Mesenchymal stem cell (in vitro differentiated cells and primary cell): ENCODE measurements at regions not wholly inside any gene's neighbourhood (a gene's known extent, or its start where the extent isn't known, plus 50 kb on each side); places are given as distances from the start of the nearest gene placed in this dataset.
"Not testable (repeated sequence)": the region's sequence is repeated elsewhere in the genome, so short reads cannot be mapped to it uniquely, and the experiment has no call there.

Experiments
- DNase-seq: peaks from one replicate; pipeline ENCODE4 v3.0.0-alpha.2; 2013
- H2AFZ ChIP-seq: one replicate; pipeline ENCODE4 v1.6.1; 2013; ENCODE audit warnings: low read depth, mild to moderate bottlenecking, control low read depth, inconsistent platforms, low read length, moderate library complexity
- H2AK5ac ChIP-seq: 2 replicates; pipeline ENCODE4 v1.6.1; 2013; ENCODE audit warnings: low read length, moderate library complexity, mild to moderate bottlenecking, inconsistent platforms; ENCODE audit not compliant: severe bottlenecking
- H2BK120ac ChIP-seq: one replicate; pipeline ENCODE4 v1.6.1; 2013; ENCODE audit warnings: low read depth, mild to moderate bottlenecking, inconsistent platforms, low read length, moderate library complexity
- H2BK12ac ChIP-seq, 2 experiments: one replicate each; pipeline ENCODE4 v1.6.1; 2013; ENCODE audit warnings: inconsistent platforms in 2 of 2, low read length in 2 of 2, mild to moderate bottlenecking in 2 of 2, moderate library complexity in 2 of 2, control low read depth in 1 of 2
- H2BK15ac ChIP-seq: one replicate; pipeline ENCODE4 v1.6.1; 2013; ENCODE audit warnings: mild to moderate bottlenecking, low read depth, inconsistent platforms; ENCODE audit not compliant: poor library complexity, severe bottlenecking
- H2BK5ac ChIP-seq: 2 replicates; pipeline ENCODE4 v1.6.1; 2013; ENCODE audit warnings: low read depth, mild to moderate bottlenecking, low read length, control low read depth, inconsistent platforms; ENCODE audit not compliant: poor library complexity, severe bottlenecking
- H3K14ac ChIP-seq, 2 experiments: one replicate each; pipeline ENCODE4 v1.6.1; 2013; ENCODE audit warnings: inconsistent platforms in 2 of 2, low read length in 2 of 2, control low read depth in 1 of 2, mild to moderate bottlenecking in 1 of 2, moderate library complexity in 1 of 2
- H3K18ac ChIP-seq, 2 experiments: one replicate each; pipeline ENCODE4 v1.6.1; 2013; ENCODE audit warnings: inconsistent platforms in 2 of 2, low read length in 2 of 2, control low read depth in 1 of 2, low read depth in 1 of 2, mild to moderate bottlenecking in 1 of 2
- H3K23ac ChIP-seq, 2 experiments: one replicate each; pipeline ENCODE4 v1.6.1; 2013; ENCODE audit warnings: inconsistent platforms in 2 of 2, low read length in 2 of 2, mild to moderate bottlenecking in 2 of 2, moderate library complexity in 2 of 2, control low read depth in 1 of 2
- H3K27ac ChIP-seq: 2 replicates; pipeline ENCODE4 v1.5.1; 2013; ENCODE audit warnings: mild to moderate bottlenecking, moderate library complexity, low read length, control low read depth, inconsistent platforms; ENCODE audit not compliant: poor library complexity, severe bottlenecking
- H3K27me3 ChIP-seq, 2 experiments: 2 replicates each; pipeline versions ENCODE4 v1.6.1 to v1.7.0; 2013; ENCODE audit warnings: low read length in 2 of 2, mild to moderate bottlenecking in 2 of 2, moderate library complexity in 2 of 2, control low read depth in 1 of 2, inconsistent platforms in 1 of 2; ENCODE audit not compliant: control insufficient read depth in 1 of 2, insufficient read depth in 1 of 2
- H3K36me3 ChIP-seq, 2 experiments: 2 replicates each; pipeline versions ENCODE4 v1.6.1 to v1.7.0; 2013; ENCODE audit warnings: low read length in 2 of 2, control low read depth in 1 of 2, inconsistent platforms in 1 of 2, low read depth in 1 of 2, mild to moderate bottlenecking in 1 of 2; ENCODE audit not compliant: insufficient read depth in 2 of 2, control insufficient read depth in 1 of 2
- H3K4ac ChIP-seq, 2 experiments: one replicate each; pipeline ENCODE4 v1.6.1; 2013; ENCODE audit warnings: inconsistent platforms in 2 of 2, low read length in 2 of 2, mild to moderate bottlenecking in 2 of 2, moderate library complexity in 2 of 2, control low read depth in 1 of 2, low read depth in 1 of 2
- H3K4me1 ChIP-seq: 2 replicates; pipeline ENCODE4 v1.6.1; 2013; ENCODE audit warnings: low read depth, low read length, control low read depth; ENCODE audit not compliant: control insufficient read depth, insufficient read depth
- H3K4me2 ChIP-seq: 2 replicates; pipeline ENCODE4 v1.6.1; 2013; ENCODE audit warnings: low read length, mild to moderate bottlenecking, inconsistent platforms; ENCODE audit not compliant: poor library complexity, severe bottlenecking
- H3K4me3 ChIP-seq, 2 experiments: 2 replicates each; pipeline versions ENCODE4 v1.5.1 to v1.7.0; 2013; ENCODE audit warnings: low read length in 2 of 2, mild to moderate bottlenecking in 2 of 2, control low read depth in 1 of 2, low read depth in 1 of 2; ENCODE audit not compliant: insufficient read depth in 1 of 2
- H3K79me1 ChIP-seq: replicated peaks from 2 replicates; pipeline ENCODE4 v1.6.1; 2013; ENCODE audit warnings: mild to moderate bottlenecking, control low read depth, low read length, inconsistent platforms; ENCODE audit not compliant: poor library complexity, severe bottlenecking
- H3K9ac ChIP-seq: 2 replicates; pipeline ENCODE4 v1.7.0; 2013; ENCODE audit warnings: mild to moderate bottlenecking, low read length, moderate library complexity
- H3K9me3 ChIP-seq: 2 replicates; pipeline ENCODE4 v1.7.0; 2013; ENCODE audit warnings: mild to moderate bottlenecking, low read length; ENCODE audit not compliant: control insufficient read depth
- H4K8ac ChIP-seq: one replicate; pipeline ENCODE4 v1.6.1; 2013; ENCODE audit warnings: inconsistent platforms, mild to moderate bottlenecking, low read length, moderate library complexity
- H4K91ac ChIP-seq: one replicate; pipeline ENCODE4 v1.6.1; 2013; ENCODE audit warnings: mild to moderate bottlenecking, low read length, inconsistent platforms
- WGBS: methylation state at CpG from one replicate; pipeline ENCODE4 v1.1.7; 2013; ENCODE audit warnings: mixed read lengths; 5-methylcytosine and 5-hydroxymethylcytosine counted together

- Histone ChIP-seq H3K4me2 (no peak overlapping the region), H3K27ac (no peak overlapping the region), H3K36me3 (no peaks in the 10 kb centered on the region), H3K23ac (no peak overlapping the region), H3K9me3 (no peaks in the 10 kb centered on the region), H2AFZ (no peak overlapping the region), H3K4me1 (no peaks in the 10 kb centered on the region), H4K8ac (no peak overlapping the region), H2BK12ac (no peak overlapping the region), H3K4ac (no peak overlapping the region), H2BK120ac (no peak overlapping the region), H3K9ac (no peak overlapping the region), H2BK5ac (no peak overlapping the region), H3K18ac (no peak overlapping the region), H2BK15ac (no peak overlapping the region), H3K14ac (no peak overlapping the region), H4K91ac (no peak overlapping the region), H3K27me3 (no peaks in the 10 kb centered on the region), H3K4me3 (no peak overlapping the region), H2AK5ac (no peak overlapping the region), H3K79me1 (no peaks in the 10 kb centered on the region)
- WGBS, result 52% methylated on average over 9 of the region's 9 CpGs
- no peak for DNase-seq
Measured at GRCh38 chr1:14424325-14425002, 174.0 kb upstream of the KAZN start.

DNA sequence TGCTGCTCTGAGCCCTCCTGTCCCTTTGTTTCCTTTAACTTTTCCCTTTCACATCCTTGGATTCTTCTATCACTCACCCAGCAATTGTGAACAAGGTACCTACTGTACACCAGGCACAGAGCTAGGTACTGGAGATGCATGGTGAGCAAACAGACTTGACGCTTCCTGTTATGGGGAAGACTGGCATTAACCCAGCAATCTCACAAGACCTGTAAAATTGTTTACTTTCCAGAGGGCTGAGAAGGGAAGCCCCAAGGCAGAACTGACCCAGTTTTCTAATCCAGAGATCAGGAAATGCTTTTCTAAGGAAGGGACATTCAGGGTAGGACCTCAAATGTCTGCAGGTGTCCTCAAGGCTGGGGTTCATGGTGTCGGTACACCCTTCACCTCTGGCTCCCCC, 171.6 kb upstream of the KAZN start:
- Histone ChIP-seq H2AFZ (no peak overlapping the region), H2BK120ac (no peak overlapping the region), H3K79me1 (no peaks in the 10 kb centered on the region), H4K8ac (no peak overlapping the region), H3K4me1 (no peaks in the 10 kb centered on the region), H3K14ac (no peak overlapping the region), H2BK5ac (no peak overlapping the region), H2BK15ac (no peak overlapping the region), H3K9me3 (no peaks in the 10 kb centered on the region), H3K36me3 (no peaks in the 10 kb centered on the region), H3K9ac (no peak overlapping the region), H3K27me3 (no peaks in the 10 kb centered on the region), H3K4ac (no peak overlapping the region), H3K23ac (no peak overlapping the region), H3K4me2 (no peak overlapping the region), H2AK5ac (no peak overlapping the region), H4K91ac (no peak overlapping the region), H3K4me3 (no peak overlapping the region), H3K27ac (no peak overlapping the region), H3K18ac (no peak overlapping the region), H2BK12ac (no peak overlapping the region)
- DNase-seq, result no peak
- WGBS, result 60% methylated on average over 1 of the region's 2 CpGs

DNA sequence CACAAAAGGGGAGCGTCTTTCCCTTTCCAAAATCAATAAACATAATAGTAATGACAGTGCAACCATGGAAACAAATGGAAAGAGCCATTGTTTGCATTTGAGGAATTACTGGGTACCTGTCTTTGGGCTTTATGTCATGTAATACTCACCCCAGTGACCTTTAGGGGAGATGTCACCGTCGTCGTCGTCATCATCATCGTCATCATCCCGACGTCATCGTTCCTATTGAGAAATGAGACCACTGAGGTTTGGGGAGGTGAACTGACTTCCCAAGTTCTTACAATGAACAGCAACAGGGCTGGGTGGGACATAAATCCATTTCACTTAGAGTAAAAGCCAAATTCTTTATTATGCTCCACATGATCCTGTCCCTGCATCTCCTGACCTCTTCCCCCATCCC, 168.9 kb upstream of the KAZN start:
- Histone ChIP-seq H3K36me3 (no peaks in the 10 kb centered on the region), H4K8ac (no peak overlapping the region), H3K14ac (no peak overlapping the region), H4K91ac (no peak overlapping the region), H3K79me1 (no peaks in the 10 kb centered on the region), H2AK5ac (no peak overlapping the region), H3K27ac (no peak overlapping the region), H3K23ac (no peak overlapping the region), H3K27me3 (no peaks in the 10 kb centered on the region), H2BK5ac (no peak overlapping the region), H2AFZ (no peak overlapping the region), H3K18ac (no peak overlapping the region), H3K9ac (no peak overlapping the region), H3K4me3 (no peak overlapping the region), H2BK15ac (no peak overlapping the region), H2BK12ac (no peak overlapping the region), H2BK120ac (no peak overlapping the region), H3K9me3 (no peaks in the 10 kb centered on the region), H3K4me2 (no peak overlapping the region), H3K4me1 (no peaks in the 10 kb centered on the region), H3K4ac (no peak overlapping the region)
- WGBS, result 93% methylated on average over 8 of the region's 9 CpGs
- no peak for DNase-seq

DNA sequence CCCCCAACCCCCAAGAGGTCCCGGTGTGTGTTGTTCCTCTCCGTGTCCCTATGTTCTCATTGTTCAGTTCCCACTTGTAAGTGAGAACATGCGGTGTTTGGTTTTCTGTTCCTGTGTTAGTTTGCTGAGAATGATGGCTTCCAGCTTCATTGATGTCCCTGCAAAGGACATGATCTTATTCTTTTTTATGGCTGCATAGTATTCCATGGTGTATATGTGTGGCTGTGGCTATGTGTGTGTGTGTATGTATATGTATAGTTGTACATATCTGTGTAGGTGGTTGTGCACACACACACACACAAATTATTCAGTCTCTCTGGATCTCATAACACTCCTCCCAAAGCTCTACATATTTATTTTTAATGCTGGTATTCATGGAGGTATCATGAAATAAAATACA, 165.8 kb upstream of the KAZN start:
- not testable (repeated sequence) for H2BK12ac ChIP-seq, H2BK5ac ChIP-seq, H3K27me3 ChIP-seq, H3K9me3 ChIP-seq, H3K4me3 ChIP-seq, H3K23ac ChIP-seq, H2AFZ ChIP-seq, H3K9ac ChIP-seq, H3K4me1 ChIP-seq, H2AK5ac ChIP-seq, H4K8ac ChIP-seq, H3K4ac ChIP-seq, H2BK15ac ChIP-seq, DNase-seq, H3K18ac ChIP-seq, H3K14ac ChIP-seq, H2BK120ac ChIP-seq, H3K36me3 ChIP-seq, H3K79me1 ChIP-seq, H4K91ac ChIP-seq, H3K27ac ChIP-seq, H3K4me2 ChIP-seq
- WGBS, result 98% methylated on average over 3 of the region's 3 CpGs
